Tibial nerve (tissue), 4 donors: ENCODE measurements at regions not wholly inside any gene's neighbourhood (a gene's known extent, or its start where the extent isn't known, plus 50 kb on each side); places are given as distances from the start of the nearest gene placed in this dataset.

ENCODE experiments used
- CTCF ChIP-seq, 5 experiments: fragments of 200-600 bp in 3 of 5; fragments of 450-650 bp in 2 of 5; sonication (generic) in 3 of 5; IDR thresholded peaks; one replicate each; pipeline ENCODE4 v1.5.1; 2016 to 2019; ENCODE audit warnings: antibody characterized with exemption in 5 of 5, mild to moderate bottlenecking in 3 of 5, moderate library complexity in 2 of 5
- EP300 ChIP-seq, 2 donors: sonication (generic); formaldehyde crosslinking; IDR thresholded peaks; one replicate each; pipeline ENCODE4 v1.6.1; 2017; ENCODE audit warnings: antibody characterized with exemption in 2 of 2, mild to moderate bottlenecking in 1 of 2
- POLR2A ChIP-seq, 2 donors: fragments of 450-650 bp; IDR thresholded peaks; one replicate each; pipeline ENCODE4 v1.6.1; 2017; ENCODE audit warnings: antibody characterized with exemption in 2 of 2, mild to moderate bottlenecking in 2 of 2, moderate library complexity in 2 of 2

GRCh38 chrX:110987292-110987691, 108.7 kb upstream of the PAK3 start:
- TF ChIP-seq POLR2A (IDR thresholded peaks at IDR 0.05) (no peak), CTCF (IDR thresholded peaks at IDR 0.05) (no peak), EP300 (IDR thresholded peaks at IDR 0.05) (no peak)
